T-cell (primary cell): ENCODE measurements at regions not wholly inside any gene's neighbourhood (a gene's known extent, or its start where the extent isn't known, plus 50 kb on each side); places are given as distances from the start of the nearest gene placed in this dataset.

Experiments used
- ATAC-seq, 4 experiments: fragments of 200-7000 bp in 3 of 4; fragments of 150-1000 bp in 1 of 4; cut with Tn5 transposase; replicated peaks in 1 of 4; 1 replicate in 3 of 4; 2 replicates in 1 of 4; pipeline ENCODE4 v1.10.0; 2021; ENCODE audit warnings: moderate library complexity in 3 of 4, mild to moderate bottlenecking in 2 of 4, moderate number of reproducible peaks in 1 of 4
- CTCF ChIA-PET, 2 donors: fragments of 300-600 bp; sonication (Branson Sonifier 250); formaldehyde crosslinking; loops; one replicate each; lab custom pipeline; 2022; ENCODE audit warnings: antibody characterized with exemption in 2 of 2; lab: Charles Lee
- POLR2A ChIA-PET, 2 donors: fragments of 300-600 bp; sonication (Branson Sonifier 250); formaldehyde crosslinking; loops; one replicate each; lab custom pipeline; 2022; ENCODE audit warnings: antibody characterized with exemption in 2 of 2; lab: Charles Lee
- DNase-seq, 35 experiments: peaks; one replicate each; pipeline versions ENCODE4 v3.0.0 to v3.0.0-alpha.2; 2013 to 2023
- H3K27ac ChIP-seq: one replicate; pipeline ENCODE4 v1.5.1; 2013; ENCODE audit warnings: low read length
- H3K27me3 ChIP-seq, 2 experiments: replicated peaks in 1 of 2; 1 replicate in 1 of 2; 2 replicates in 1 of 2; pipeline versions ENCODE4 v1.6.1 to v1.7.0; 2013; ENCODE audit warnings: low read length in 1 of 2, mixed read lengths in 1 of 2; ENCODE audit not compliant: control insufficient read depth in 2 of 2, insufficient read depth in 2 of 2; ENCODE audit errors: extremely low read depth in 1 of 2
- H3K36me3 ChIP-seq, 2 donors: 1 replicate in 1 of 2; 2 replicates in 1 of 2; pipeline versions ENCODE4 v1.6.1 to v1.7.0; 2013; ENCODE audit warnings: low read length in 1 of 2; ENCODE audit not compliant: control insufficient read depth in 2 of 2, insufficient read depth in 1 of 2; ENCODE audit errors: extremely low read depth in 1 of 2
- H3K4me1 ChIP-seq, 2 experiments: 1 replicate in 1 of 2; 2 replicates in 1 of 2; pipeline versions ENCODE4 v1.6.1 to v1.7.0; 2013; ENCODE audit warnings: low read length in 2 of 2, mixed read lengths in 1 of 2; ENCODE audit not compliant: insufficient read depth in 2 of 2, control insufficient read depth in 1 of 2; ENCODE audit errors: extremely low read depth in 1 of 2
- H3K4me3 ChIP-seq, 2 donors: 1 replicate in 1 of 2; 2 replicates in 1 of 2; pipeline versions ENCODE4 v1.5.1 to v1.7.0; 2013; ENCODE audit warnings: mild to moderate bottlenecking in 2 of 2, low read length in 1 of 2, moderate library complexity in 1 of 2; ENCODE audit not compliant: control insufficient read depth in 1 of 2; ENCODE audit errors: extremely low read depth in 1 of 2
- H3K9me3 ChIP-seq: 2 replicates; pipeline ENCODE4 v1.7.0; 2013
- H3K27ac Mint-ChIP-seq, 2 donors: one replicate each; pipeline ENCODE4 v1.8.0; 2020 to 2021; ENCODE audit warnings: mild to moderate bottlenecking in 2 of 2, mixed read lengths in 2 of 2
- H3K27me3 Mint-ChIP-seq, 2 donors: one replicate each; pipeline ENCODE4 v1.8.0; 2021 to 2022; ENCODE audit warnings: mixed read lengths in 2 of 2
- H3K36me3 Mint-ChIP-seq: one replicate; pipeline ENCODE4 v1.8.0; 2021; ENCODE audit warnings: mixed read lengths
- H3K4me1 Mint-ChIP-seq, 3 donors: one replicate each; pipeline ENCODE4 v1.8.0; 2020 to 2022; ENCODE audit warnings: mixed read lengths in 3 of 3, mild to moderate bottlenecking in 1 of 3
- H3K4me3 Mint-ChIP-seq, 3 donors: one replicate each; pipeline ENCODE4 v1.8.0; 2020 to 2022; ENCODE audit warnings: mild to moderate bottlenecking in 3 of 3, mixed read lengths in 3 of 3, moderate library complexity in 3 of 3
- H3K9me3 Mint-ChIP-seq, 3 donors: one replicate each; pipeline ENCODE4 v1.8.0; 2020 to 2022; ENCODE audit warnings: mixed read lengths in 3 of 3
- whole genome bisulfite sequencing: methylation state at CpG from one replicate; pipeline ENCODE4 v1.1.5; 2013; ENCODE audit warnings: missing lambda C conversion rate; ENCODE audit not compliant: insufficient coverage; 5-methylcytosine and 5-hydroxymethylcytosine counted together

DNA sequence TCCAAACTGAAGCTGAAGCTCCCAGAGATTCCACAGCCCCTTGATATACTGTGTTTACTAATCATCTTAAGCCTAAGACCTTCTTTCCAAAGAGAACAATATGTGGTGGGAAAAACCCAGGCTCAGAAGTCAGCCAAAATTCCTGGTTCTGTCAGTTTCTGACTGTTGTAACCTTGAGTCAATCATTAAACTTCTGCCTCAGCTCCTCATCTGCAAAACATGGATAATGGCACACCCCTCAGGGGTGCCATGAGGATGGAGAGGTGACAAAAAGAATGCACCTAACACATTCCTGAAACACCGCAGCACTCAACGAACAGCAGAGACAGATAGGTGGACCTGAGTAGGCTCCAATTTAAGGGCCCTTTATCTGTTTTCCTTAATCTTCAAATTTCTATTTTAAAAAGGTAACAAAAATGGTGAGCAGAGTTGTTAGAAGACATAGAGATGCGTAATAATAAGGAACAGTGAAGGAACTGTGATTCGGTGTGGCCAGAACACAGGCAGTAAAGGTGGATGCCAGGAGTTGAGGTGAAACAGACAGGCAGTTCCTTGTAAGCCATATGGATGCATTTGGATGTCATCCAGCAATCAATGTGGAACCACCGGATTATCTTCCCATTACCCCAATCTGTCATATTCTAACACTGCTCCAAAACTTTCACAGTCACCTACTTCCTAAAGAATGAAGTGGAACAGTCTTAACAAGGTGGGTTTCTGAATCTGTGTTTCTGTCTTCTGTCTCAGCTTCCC, 56.6 kb upstream of the DOCK9 start:
- Histone ChIP-seq H3K27me3 (no peaks in the 10 kb centered on the region), H3K9me3 (no peaks in the 10 kb centered on the region), H3K4me1 (no peaks in the 10 kb centered on the region), H3K4me3 (no peak overlapping the region), H3K27ac (no peak overlapping the region), H3K36me3 (peaks cover 0 to 3% of the 10 kb centered on the region in 2 donors)
- ChIA-PET CTCF (interaction anchor here (0.6 to 1.5 kb wide), 6 partner anchors 11 to 195 kb away, joined by 3 to 4 read pairs (median 3); no protein-coding TSS in a partner anchor), POLR2A (no interaction called here)
- Mint-ChIP-seq H3K4me3 (no peak overlapping the region), H3K4me1 (peaks cover 36 to 55% (median 53%) of the 10 kb centered on the region in 3 donors), H3K27me3 (no peaks in the 10 kb centered on the region), H3K27ac (peak overlapping the region; percentile 23 to 51), H3K36me3 (peaks cover 20% of the 10 kb centered on the region), H3K9me3 (peaks cover 0 to 10% (median 0%) of the 10 kb centered on the region in 3 donors)
- no CpG with 5 or more reads among the region's 5 CpGs for WGBS
- DNase-seq (no peak), ATAC-seq (no peak)

- DNase-seq, result no peak
- CTCF ChIA-PET, result interaction anchor here in 1 of 2 donors (1.1 kb wide), 1 partner anchor 48 kb away, joined by 3 read pairs; no protein-coding TSS in a partner anchor
- ATAC-seq, result no peak
- no peaks in the 10 kb centered on the region for H3K27me3 Mint-ChIP-seq
- H3K4me3 Mint-ChIP-seq, result no peak overlapping the region
- H3K36me3 Mint-ChIP-seq, result peaks cover 20% of the 10 kb centered on the region
- H3K9me3 Mint-ChIP-seq, result peaks cover 0 to 10% (median 0%) of the 10 kb centered on the region in 3 donors
- no peaks in the 10 kb centered on the region for H3K4me1 ChIP-seq
- H3K4me3 ChIP-seq, result no peak overlapping the region
- POLR2A ChIA-PET, result no interaction called here
- 100% methylated on average over 1 of the region's 5 CpGs for WGBS
- peaks cover 0 to 3% of the 10 kb centered on the region in 2 donors for H3K36me3 ChIP-seq
- H3K27me3 ChIP-seq, result no peaks in the 10 kb centered on the region
- no peaks in the 10 kb centered on the region for H3K9me3 ChIP-seq
- no peak overlapping the region for H3K27ac ChIP-seq
- peaks cover 33 to 55% (median 52%) of the 10 kb centered on the region in 3 donors for H3K4me1 Mint-ChIP-seq
- H3K27ac Mint-ChIP-seq, result no peak overlapping the region
These were observed 57.9 kb upstream of the DOCK9 start for GRCh38 chr13:99035715-99036114.

DNA sequence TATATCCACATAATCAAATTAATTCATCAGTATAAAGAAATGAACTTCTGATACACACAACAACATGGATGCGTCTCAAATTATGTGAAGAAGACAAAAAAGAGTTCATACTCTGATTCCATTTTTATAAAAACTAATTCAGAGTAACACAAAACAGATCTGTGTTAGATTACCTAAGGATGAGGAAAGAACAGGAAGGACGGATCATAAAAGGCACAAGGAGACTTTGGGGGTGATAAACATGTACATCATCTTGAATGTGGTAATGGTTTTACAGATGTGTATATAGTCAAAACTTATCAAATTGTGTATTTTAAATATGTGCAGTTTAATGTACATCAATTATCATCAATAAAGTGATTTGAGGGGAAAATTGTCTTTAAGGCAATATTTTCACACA, 59.9 kb upstream of the DOCK9 start:
- Mint-ChIP-seq H3K4me3 (no peak overlapping the region), H3K27ac (no peak overlapping the region), H3K4me1 (peaks cover 51 to 60% (median 59%) of the 10 kb centered on the region in 3 donors), H3K27me3 (no peaks in the 10 kb centered on the region), H3K36me3 (peaks cover 20% of the 10 kb centered on the region), H3K9me3 (peaks cover 0 to 10% (median 0%) of the 10 kb centered on the region in 3 donors)
- peaks cover 0 to 3% of the 10 kb centered on the region in 2 donors for H3K36me3 ChIP-seq
- no peak overlapping the region for H3K27ac ChIP-seq
- CTCF ChIA-PET, result interaction anchor here (0.7 kb wide), 3 partner anchors 13 to 62 kb away, joined by 3 to 11 read pairs (median 11); no protein-coding TSS in a partner anchor
- no peak for DNase-seq
- H3K27me3 ChIP-seq, result no peaks in the 10 kb centered on the region
- no peak for ATAC-seq
- POLR2A ChIA-PET, result interaction anchor here (0.6 to 0.7 kb wide), 3 partner anchors 118 to 566 kb away, joined by 3 to 10 read pairs (median 8); no protein-coding TSS in a partner anchor
- H3K4me3 ChIP-seq, result no peak overlapping the region
- peaks cover 0 to 18% of the 10 kb centered on the region in 2 experiments for H3K4me1 ChIP-seq
- H3K9me3 ChIP-seq, result no peaks in the 10 kb centered on the region
- no CpG with 5 or more reads among the region's 2 CpGs for WGBS

DNA sequence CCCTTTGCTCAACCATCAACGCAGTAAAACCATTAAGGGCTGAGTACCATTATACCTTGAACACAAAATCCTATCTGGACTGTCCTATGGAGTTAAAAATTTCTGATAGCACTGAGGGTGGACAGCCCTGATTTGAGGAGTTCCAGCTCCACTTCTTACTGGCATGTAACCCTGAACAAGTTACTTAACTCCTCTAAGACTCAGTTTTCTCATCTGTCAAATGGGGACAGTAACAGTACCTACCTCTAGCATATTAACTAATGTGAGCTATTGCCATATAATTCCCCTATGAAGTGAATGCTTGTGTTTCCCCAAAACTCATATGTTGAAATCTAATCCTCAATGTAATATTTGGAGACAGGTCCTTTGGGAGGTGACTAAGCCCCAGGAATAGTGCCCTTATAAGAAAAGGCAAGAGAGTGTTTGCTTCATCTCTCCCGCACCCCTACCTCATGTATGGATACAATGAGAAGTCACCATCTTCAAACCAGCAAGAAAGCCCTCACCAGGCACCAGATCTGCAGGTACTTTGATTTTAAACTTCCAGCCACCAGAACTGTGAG, 61.9 kb upstream of the DOCK9 start:
- CTCF ChIA-PET, result no interaction called here
- Histone ChIP-seq H3K36me3 (peaks cover 0 to 3% of the 10 kb centered on the region in 2 donors), H3K27ac (no peak overlapping the region), H3K4me1 (peaks cover 13 to 38% of the 10 kb centered on the region in 2 experiments), H3K27me3 (no peaks in the 10 kb centered on the region), H3K9me3 (no peaks in the 10 kb centered on the region), H3K4me3 (no peak overlapping the region)
- H3K4me3 Mint-ChIP-seq, result no peak overlapping the region
- H3K27me3 Mint-ChIP-seq, result no peaks in the 10 kb centered on the region
- peaks cover 0 to 10% (median 0%) of the 10 kb centered on the region in 3 donors for H3K9me3 Mint-ChIP-seq
- no CpG with 5 or more reads among the region's 2 CpGs for WGBS
- POLR2A ChIA-PET, result no interaction called here
- DNase-seq (no peak), ATAC-seq (no peak)
- H3K27ac Mint-ChIP-seq, result peak overlapping the region; percentile 29 to 98
- peaks cover 14% of the 10 kb centered on the region for H3K36me3 Mint-ChIP-seq
- peaks cover 56 to 66% (median 63%) of the 10 kb centered on the region in 3 donors for H3K4me1 Mint-ChIP-seq

DNA sequence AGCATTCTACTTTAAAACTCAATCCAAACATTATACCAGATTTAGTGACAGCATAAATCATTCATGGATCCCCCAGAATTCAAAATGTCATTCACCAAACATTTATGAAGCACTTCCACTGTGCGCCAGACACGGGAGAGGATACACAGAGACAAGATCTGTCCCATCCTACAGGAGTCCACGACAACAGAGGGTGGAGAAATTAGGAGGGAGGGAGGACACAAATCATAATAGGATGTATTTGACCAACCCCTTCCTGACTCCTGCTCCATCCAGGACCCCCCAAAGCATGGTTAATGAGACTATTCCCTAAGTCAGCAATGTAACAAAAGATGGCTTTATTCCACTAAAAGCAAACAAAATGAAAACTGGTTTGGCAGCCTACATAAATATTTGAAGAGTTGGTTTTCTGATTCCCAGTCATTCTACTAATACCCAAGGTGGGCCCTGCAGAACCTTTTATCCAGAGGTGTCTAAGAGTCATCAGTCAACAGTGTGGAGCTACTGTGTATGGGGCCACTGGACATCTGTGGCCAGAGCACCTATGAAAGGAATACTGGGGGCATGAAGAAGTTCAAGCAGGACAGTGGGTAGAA, 62.8 kb upstream of the DOCK9 start:
- H3K9me3 ChIP-seq, result no peaks in the 10 kb centered on the region
- no CpG with 5 or more reads among the region's 3 CpGs for WGBS
- Mint-ChIP-seq H3K27ac (peak overlapping the region; percentile 65 to 98), H3K27me3 (no peaks in the 10 kb centered on the region), H3K4me1 (peaks cover 65 to 75% (median 72%) of the 10 kb centered on the region in 3 donors), H3K4me3 (no peak overlapping the region), H3K36me3 (peaks cover 6% of the 10 kb centered on the region), H3K9me3 (peaks cover 0 to 4% (median 0%) of the 10 kb centered on the region in 3 donors)
- H3K27me3 ChIP-seq, result no peaks in the 10 kb centered on the region
- no peak overlapping the region for H3K4me3 ChIP-seq
- ChIA-PET CTCF (interaction anchor here in 1 of 2 donors (0.6 kb wide), 1 partner anchor 27 kb away, joined by 3 read pairs; no protein-coding TSS in a partner anchor), POLR2A (interaction anchor here in 1 of 2 donors (0.5 to 0.6 kb wide), 2 partner anchors 49 to 55 kb away, joined by 3 to 4 read pairs; no protein-coding TSS in a partner anchor)
- peak overlapping the region; percentile 42 for H3K27ac ChIP-seq
- DNase-seq (no peak), ATAC-seq (no peak)
- H3K4me1 ChIP-seq, result peaks cover 22 to 46% of the 10 kb centered on the region in 2 experiments
- H3K36me3 ChIP-seq, result peaks cover 0 to 3% of the 10 kb centered on the region in 2 donors

- Histone ChIP-seq H3K4me1 (peaks cover 25 to 53% of the 10 kb centered on the region in 2 experiments), H3K4me3 (no peak overlapping the region), H3K27me3 (no peaks in the 10 kb centered on the region), H3K9me3 (no peaks in the 10 kb centered on the region), H3K27ac (peak overlapping the region; percentile 42), H3K36me3 (no peaks in the 10 kb centered on the region)
- Mint-ChIP-seq H3K9me3 (no peaks in the 10 kb centered on the region), H3K4me3 (no peak overlapping the region), H3K36me3 (no peaks in the 10 kb centered on the region), H3K4me1 (peaks cover 72 to 82% (median 79%) of the 10 kb centered on the region in 3 donors), H3K27me3 (no peaks in the 10 kb centered on the region), H3K27ac (peak overlapping the region; percentile 65 to 98)
- ATAC-seq (no peak), DNase-seq (no peak)
- ChIA-PET POLR2A (interaction anchor here in 1 of 2 donors (0.5 to 0.6 kb wide), 2 partner anchors 50 to 55 kb away, joined by 3 to 4 read pairs; no protein-coding TSS in a partner anchor), CTCF (interaction anchor here in 1 of 2 donors (0.6 kb wide), 3 partner anchors 26 to 198 kb away, joined by 3 read pairs; no protein-coding TSS in a partner anchor)
- WGBS, result 100% methylated on average over 1 of the region's 1 CpG
These were observed 63.5 kb upstream of the DOCK9 start for GRCh38 chr13:99041337-99041736.
